HG03439 (cell line): ENCODE measurements at regions not wholly inside any gene's neighbourhood (a gene's known extent, or its start where the extent isn't known, plus 50 kb on each side); places are given as distances from the start of the nearest gene placed in this dataset.
"Not testable (repeated sequence)": the region's sequence is repeated elsewhere in the genome, so short reads cannot be mapped to it uniquely, and the experiment has no call there.

ENCODE experiments used
- ATAC-seq: cut with Tn5 transposase; IDR thresholded peaks from one replicate; pipeline ENCODE4 v1.9.1; 2021; ENCODE audit warnings: mild to moderate bottlenecking, moderate library complexity; ENCODE audit not compliant: unreplicated experiment

DNA sequence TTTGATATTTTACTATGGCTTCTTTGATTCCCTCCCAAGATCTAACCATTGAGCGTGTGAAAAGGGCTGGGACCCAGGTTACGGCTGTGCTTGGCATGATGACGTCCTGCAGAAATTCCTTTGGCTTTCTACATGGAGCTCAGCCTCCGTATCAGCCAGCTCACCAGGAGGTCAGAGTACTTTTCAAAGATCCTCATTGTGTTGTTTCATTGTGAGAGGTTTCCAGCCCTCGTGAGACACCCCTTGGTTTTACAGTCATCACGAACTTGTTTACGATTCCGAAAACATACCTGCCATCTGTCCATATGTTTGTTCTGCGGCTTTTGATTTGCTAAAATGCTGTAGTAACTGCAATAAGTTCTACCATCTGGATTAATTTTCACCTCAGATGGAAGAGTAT is 453.1 kb downstream of the TMEM121 start:
- ATAC-seq = no peak

DNA sequence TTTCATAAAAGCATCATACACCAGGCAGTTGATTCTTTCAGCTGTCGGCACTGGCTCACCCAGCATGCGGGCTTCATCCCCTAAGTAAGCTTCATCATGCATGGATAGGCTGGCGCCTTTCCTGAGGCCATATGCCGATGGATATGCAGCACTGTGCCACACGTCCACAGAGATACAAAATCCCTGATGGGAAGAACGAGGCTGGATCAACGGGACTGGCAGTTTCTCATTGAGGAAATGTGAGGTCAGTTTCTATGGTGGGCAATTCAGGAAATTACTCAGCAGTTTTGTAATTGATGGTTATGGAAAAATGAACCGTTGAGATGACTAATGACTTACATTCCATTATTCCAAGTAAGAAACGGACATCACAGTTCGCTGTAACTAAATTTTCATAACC is 453.8 kb downstream of the TMEM121 start:
- ATAC-seq = no peak

DNA sequence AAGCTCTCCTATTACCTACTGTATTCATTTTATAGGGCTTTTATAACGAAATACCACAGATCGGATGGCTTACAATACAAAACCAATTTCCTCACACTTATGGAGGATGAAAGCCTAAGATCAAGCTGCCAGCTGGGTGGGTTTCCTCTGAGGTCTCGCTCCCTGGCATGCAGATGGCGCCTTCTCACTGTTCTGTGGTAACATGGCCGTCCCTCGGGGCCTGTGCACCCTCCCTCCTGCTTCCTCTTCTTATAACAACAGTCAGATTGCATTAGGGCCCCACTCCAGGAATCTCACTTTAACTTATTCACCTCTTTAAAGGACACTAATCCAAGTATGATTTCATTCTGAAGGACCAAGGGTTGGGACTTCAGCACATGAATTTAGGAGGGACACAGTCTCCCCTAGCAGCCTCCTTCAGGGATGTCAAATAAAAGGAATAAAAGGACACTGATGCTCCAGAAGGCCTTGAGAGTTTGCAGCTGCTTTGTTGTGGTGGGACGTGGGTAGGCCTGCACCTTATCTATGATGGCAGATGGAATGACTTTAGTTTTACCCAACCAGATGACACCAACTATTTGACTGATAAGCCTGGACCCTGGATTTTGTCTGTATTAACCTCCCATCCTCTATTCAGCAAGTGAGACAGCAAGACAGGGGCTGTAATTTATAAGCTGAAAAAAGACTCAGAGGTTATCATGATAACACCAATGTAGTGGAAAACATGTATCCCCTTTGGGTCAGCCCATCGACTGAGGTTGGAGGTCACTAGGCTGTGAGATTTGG is 455.3 kb downstream of the TMEM121 start:
- not testable (repeated sequence) for ATAC-seq

DNA sequence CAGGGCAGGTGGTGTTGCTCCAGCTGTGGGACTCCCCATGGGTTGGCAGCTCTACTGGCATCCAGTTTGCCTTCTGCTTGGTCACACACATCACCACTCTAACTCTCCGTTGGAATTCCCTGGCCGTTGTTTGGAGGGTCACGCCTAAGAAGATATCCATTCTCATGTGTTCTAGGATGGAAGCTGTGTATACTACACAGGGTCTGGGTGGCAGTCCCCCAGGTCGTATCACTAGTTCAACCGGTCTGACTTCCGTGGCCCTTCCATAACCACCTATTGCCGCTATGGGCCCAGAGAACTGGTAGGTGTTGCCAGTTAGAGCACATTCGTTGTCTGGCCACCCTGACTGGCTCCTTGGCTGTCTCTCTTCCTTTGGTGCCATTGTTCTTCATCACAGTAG is 456.3 kb downstream of the TMEM121 start:
- no peak for ATAC-seq

DNA sequence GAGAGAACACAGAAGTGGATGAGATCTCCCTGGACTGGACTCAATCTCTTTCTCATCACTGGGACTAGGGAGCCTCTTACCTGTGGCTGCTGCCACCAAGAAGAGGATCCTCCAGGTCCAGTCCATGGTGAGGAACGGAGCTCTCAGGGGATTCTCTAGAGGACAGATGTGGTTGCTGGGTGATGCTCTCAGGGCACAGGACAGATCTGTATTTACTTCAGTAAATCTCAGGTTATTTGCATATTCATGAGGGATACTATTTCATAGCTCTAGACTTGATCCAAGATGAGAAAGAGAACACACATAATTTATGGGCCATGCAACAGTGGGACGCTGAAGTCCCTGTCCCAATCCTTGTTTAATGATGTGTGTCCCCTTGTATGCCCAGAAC is 460.5 kb downstream of the TMEM121 start:
- ATAC-seq = no peak

DNA sequence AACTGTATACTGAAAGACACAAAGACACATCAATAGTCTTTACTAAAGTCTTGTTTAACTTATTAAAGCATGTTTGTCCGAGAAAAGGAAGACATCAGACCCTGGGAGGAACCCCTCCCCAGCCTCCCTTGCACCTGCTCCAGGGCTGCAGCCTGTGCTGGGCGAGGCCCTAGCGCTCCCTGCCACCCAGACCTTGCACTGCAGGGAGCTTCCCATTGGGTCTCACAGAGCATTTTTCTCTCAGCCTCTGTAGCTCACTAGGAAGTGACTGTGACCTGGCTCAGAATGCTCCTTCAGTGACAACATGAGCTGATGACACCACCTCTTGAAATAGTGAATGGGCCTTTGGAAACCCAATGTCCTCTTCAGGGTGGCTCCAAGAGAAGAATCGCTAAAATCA is 461.2 kb downstream of the TMEM121 start:
- no peak for ATAC-seq

DNA sequence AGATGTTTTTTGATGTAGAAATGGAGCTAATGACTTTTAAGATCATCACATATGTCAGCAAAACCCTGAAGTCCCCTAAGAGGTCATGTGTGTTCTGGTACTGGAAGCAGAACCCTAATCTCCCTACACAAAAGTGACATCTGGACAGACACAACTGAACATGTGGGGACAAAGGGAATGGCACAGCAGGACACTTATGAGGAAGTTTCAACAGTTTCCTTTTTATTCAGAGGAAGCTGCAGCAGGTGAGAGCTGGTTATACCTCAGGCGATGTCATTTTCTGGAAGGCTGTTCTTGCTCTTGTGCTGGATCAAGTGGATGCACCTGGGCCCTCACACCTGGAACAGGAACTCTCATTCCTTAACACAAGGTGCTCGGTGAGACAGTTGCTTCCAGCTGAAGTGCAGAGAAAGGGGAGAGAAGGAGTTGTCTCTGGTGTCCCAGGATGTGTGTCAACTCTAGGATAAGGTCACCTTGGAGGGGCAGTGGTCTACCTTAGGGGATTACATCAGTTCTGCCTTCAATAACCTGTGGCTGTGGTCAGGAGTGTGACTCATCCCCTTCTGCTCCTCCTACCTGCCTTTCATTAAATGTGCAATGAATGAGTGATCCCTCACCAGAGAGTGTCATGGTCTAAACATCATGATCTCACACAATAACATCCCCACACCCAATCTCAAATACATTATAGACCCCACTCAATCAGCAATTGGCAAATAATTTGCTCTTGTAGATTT is 463.4 kb downstream of the TMEM121 start:
- ATAC-seq = no peak

DNA sequence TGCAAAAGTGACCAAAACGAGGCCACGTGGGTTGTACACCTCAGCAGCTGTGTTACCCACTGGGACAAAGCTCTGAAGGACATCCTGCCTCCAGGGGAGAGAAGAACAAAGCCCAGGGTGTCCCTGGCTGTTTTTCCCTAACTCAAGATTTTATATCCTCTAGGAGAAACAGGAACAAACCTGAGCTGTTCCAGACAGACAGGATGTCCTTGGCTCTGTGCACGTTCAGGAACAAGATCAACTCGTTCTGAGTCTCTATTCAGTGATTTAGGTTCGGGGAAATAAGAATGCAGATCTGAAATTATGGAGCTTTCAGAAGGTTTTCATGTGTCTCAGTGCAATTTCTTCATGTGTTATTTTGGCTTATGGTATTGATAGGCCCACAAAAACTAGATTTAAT is 465.3 kb downstream of the TMEM121 start:
- ATAC-seq = not testable (repeated sequence)

DNA sequence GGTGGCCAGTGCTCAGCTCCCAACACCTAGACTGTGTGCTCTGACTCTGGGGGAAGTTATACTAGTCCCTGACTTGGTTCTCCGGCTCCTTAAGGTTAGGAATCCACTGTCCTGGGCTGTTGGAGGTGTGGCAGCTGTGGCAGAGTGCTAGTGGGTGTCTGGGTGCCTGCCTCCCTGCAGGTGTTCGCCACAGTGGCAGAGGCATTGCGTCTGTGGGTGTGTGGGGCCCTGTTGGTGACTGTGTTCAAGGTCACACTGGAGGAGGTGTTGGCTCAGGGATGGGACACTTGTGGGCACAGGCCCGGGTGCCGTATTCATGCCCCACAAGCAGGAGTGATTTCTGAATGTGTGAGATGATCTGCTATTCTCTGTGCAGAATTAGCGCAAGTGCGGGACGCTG is 467.4 kb downstream of the TMEM121 start:
- ATAC-seq = no peak

DNA sequence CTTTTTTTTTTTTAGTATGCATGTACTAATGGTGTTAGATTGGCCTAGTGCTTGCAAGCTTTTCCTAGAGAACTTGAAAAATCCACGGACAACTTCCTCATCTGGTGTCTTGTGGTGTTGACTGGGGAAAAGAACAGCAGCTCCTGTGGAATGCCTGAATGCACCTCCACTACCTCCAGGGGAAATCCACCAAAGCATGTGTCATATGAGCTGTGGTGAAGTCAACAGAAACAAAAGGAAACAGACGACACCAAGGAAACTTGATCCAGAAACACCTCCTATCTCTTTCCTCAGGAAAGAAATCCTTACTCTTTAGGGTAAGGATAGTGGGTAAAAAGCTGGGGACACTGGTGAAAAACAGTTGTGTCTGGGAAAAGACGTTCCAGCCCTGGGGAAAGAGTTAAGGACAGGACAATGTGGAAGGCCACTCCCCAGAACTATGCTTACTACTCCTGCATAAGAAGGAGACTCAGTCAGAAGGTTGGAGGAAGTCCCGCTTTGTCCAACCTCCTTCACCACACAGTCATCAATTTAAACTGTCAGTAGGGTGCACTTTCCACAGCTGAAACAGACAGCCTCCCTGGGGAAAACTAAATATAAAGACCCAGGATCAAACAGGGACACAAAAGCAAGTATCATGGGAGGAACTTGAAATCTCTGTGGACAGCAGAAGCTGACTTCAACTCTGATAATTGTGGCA is 468.8 kb downstream of the TMEM121 start:
- not testable (repeated sequence) for ATAC-seq

DNA sequence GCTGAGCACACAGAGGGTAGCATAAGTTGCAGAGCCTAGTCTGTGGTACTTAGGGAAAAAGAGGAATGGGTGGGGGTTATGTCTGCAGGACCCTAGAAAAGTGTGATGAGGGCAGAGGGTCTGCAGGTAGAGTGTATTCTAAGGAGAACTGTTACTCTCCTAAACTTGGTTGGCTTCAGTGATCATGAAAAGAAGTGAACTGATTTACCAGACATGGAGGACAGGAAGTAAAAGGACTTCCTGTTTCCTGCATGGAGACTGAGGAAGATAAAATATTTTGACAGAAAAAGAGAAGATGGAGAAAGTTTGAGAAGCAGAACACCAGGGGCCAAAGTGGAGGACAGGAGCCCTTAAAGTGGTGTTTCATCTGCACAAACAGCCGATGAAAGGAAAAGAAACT is 472.2 kb downstream of the TMEM121 start:
- ATAC-seq = not testable (repeated sequence)

DNA sequence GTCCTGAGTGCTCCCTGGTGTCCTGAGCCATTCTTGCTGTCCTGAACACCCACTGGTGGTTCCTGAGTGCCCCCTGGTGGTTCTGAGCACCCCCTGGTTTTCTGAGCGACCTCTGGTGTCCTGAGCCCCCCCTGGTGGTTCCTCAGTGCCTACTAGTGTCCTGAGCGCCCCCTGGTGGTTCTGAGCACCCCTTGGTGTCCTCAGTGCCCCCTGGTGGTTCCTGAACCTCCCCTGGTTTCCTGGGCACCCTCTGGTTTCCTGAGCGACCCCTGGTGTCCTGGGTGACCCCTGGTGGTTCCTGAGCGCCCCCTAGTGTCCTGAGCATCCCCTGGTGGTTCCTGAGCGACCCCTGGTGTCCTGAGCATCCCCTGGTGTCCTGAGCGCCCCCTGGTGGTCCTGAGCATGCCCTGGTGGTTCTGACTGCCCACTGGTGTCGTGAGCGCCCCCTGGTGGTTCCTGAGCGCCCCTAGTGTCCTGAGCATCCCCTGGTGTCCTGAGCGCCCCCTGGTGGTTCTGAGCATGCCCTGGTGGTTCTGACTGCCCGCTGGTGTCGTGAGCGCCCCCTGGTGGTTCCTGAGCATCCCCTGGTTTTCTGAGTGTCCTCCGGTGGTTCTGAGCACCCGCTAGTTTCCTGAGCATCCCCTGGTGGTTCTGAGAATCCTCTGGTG is 473.1 kb downstream of the TMEM121 start:
- peak; percentile 55 for ATAC-seq

DNA sequence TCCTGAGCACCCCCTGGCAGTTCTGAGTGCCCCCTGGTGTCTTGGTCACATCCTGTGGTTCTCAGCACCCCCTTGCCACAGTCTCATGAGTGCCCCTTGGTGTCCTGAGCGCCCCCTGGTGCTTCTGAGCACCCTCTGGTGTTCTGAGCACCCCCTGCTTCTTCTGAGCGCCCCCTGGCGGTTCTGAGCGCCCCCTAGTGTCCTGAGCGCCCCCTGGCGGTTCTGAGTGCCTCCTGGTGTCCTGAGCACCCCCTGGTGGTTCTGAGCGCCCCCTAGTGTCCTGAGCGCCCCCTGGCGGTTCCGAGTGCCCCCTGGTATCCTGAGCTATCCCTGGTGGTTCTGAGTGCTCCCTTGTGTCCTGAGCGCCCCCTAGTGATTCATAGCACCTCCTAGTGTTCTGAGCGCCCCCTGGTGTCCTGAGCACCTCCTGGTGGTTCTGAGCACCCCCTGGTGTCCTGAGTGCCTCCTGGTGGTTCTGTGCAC is 473.7 kb downstream of the TMEM121 start:
- ATAC-seq = peak; percentile 53

DNA sequence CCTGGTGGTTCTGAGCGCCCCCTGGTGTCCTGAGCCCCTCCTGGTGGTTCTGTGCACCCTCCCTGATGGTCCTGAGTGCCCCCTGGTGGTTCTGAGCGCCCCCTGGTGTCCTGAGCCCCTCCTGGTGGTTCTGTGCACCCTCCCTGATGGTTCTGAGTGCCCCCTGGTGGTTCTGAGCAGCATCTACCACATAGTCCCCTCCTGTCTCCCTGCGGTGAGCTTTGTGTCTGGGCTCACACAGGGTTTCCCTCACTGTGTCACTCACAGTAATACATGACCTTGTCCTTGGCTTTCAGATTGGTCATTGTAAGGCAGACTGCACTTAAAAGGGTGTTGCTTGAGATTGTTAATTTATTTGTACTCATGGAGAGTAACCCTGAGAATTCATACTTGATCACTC is 474.9 kb downstream of the TMEM121 start:
- not testable (repeated sequence) for ATAC-seq

DNA sequence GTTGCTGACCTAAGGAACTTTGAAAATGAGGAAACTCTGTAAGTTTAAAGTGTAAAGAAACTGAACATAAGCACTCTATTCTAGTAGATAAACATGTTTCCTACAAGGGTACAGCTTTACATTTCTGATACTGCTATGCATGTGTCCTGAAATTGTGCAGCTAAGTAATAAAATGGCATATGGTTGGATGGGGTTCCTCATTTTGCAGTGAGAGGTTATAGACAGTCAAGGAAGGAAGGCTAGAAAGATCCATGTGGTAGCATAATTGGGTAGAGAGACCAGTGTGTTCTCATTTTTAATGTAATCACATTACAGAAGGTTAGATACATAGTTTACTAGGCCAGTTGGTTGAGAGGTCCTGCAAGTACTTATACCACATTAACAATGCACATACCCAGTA is 477.0 kb downstream of the TMEM121 start:
- no peak for ATAC-seq

DNA sequence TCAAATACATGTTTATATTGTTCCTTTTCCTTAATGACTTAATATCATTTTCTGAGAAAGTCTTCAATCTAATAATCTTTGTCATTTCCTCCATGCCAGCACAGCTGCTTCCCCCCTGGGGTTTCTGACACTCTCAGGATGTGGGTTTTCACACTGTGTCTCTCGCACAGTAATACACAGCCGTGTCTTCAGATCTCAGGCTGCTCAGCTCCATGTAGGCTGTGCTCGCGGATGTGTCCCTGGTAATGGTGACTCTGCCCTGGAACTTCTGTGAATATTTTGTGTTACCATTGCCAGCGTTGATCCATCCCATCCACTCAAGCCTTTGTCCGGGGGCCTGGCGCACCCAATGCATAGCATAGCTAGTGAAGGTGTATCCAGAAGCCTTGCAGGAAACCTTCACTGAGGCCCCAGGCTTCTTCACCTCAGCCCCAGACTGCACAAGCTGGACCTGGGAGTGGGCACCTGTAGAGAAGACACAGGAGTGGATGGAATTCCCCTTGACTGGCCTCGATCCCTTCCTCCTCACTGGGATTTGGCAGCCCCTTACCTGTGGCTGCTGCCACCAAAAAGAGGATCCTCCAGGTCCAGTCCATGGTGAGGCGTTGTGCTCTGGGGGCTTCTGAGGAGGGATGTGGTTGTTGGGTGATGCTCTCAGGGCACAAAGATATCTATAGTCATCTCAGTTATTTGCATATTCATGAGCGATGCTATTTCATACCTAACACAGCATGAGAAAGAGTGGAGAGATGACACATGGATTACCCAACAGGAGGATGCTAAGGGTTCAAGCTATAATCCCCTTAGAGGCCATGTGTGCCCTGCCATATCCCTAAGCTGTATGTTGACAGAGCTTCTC is 478.8 kb downstream of the TMEM121 start:
- not testable (repeated sequence) for ATAC-seq

DNA sequence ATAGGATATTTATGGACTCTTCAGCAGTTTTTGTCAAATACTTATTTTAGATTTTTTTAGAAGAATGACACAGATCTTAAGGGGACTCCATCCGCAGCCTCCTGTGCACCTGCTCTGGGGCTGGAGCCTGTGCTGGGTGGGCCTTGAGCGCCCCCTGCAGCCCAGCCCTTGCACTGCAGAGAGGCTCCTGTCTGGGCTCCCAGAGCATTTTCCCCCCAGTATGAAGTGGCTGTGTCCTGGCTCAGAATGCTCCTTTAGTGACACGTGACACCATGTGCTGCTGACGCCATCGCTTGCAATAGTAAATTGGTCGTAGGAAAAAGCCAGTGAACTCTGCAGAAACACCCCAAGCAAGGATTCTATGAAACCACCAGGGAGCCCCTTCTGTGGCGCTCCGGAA is 479.7 kb downstream of the TMEM121 start:
- ATAC-seq = not testable (repeated sequence)

DNA sequence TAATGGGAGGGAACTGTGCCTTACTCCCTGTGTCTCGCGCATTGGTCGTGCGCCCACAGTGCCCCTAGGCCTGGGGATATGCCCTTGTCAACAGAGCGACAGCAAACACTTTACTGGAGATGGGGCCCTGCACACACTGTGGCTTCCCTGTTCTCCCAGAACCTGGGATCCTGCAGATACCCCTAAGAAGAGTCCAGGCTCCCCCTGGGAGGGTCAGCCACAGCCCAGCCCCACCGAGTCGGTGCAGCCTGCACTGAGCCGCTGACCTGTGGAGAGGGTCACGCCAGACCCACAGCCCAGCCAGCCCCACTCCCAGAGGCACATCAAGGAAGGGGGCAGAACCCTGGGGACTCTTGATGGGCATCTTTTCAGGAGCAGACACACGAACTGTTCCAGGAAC is 480.3 kb downstream of the TMEM121 start:
- ATAC-seq = not testable (repeated sequence)

DNA sequence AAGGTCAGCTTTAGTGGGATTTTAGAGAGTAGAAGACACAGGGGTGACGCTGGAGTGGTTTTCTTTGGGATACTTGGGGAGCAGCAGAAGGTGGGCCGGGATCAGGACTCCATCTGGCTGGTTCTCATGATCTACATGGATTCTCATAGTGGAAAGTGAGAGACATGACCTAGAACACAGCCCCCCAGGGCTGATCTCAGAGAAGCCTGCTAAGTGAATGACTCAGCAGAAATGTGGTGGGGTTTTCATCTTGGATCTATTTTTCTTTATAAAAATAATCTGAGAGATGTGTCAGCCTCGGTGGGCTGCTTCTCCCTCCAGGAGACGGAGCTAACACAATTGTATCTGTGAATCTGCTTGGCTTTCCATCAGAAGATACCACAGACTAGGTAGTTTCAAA is 484.4 kb downstream of the TMEM121 start:
- ATAC-seq = no peak
